ENCODE measurements at regions not wholly inside any gene's neighbourhood (a gene's known extent, or its start where the extent isn't known, plus 50 kb on each side); places are given as distances from the start of the nearest gene placed in this dataset.

GRCh38 chr6:3620937-3621336 lies 130.6 kb downstream of the PXDC1 start:
- TF ChIP-seq CTCF (conservative IDR thresholded peaks at IDR 0.05; ENCODE audit: control insufficient read depth, insufficient read depth, low read depth, low read length) = no peak
- DNase-seq (ENCODE audit: low read depth) = no peak
- H3K4me3 ChIP-seq (ENCODE audit: control insufficient read depth, low read depth, low read length) = no peak overlapping the region

GRCh38 chr6:3620389-3620788 lies 131.1 kb downstream of the PXDC1 start:
- DNase-seq (ENCODE audit: low read depth) = no peak
- no peak overlapping the region for H3K4me3 ChIP-seq (ENCODE audit: control insufficient read depth, low read depth, low read length)
- no peak for TF ChIP-seq CTCF (conservative IDR thresholded peaks at IDR 0.05; ENCODE audit: control insufficient read depth, insufficient read depth, low read depth, low read length)

GRCh38 chr6:3619800-3620199 lies 131.7 kb downstream of the PXDC1 start:
- no peak for TF ChIP-seq CTCF (conservative IDR thresholded peaks at IDR 0.05; ENCODE audit: control insufficient read depth, insufficient read depth, low read depth, low read length)

GRCh38 chr6:3619201-3619600 lies 132.3 kb downstream of the PXDC1 start:
- no peak for TF ChIP-seq CTCF (conservative IDR thresholded peaks at IDR 0.05; ENCODE audit: control insufficient read depth, insufficient read depth, low read depth, low read length)
- no peak for DNase-seq (ENCODE audit: low read depth)
- H3K4me3 ChIP-seq (ENCODE audit: control insufficient read depth, low read depth, low read length) = no peak overlapping the region

More at GRCh38 chr6:3619800-3620199, 131.7 kb downstream of the PXDC1 start:
- H3K4me3 ChIP-seq (ENCODE audit: control insufficient read depth, low read depth, low read length) = no peak overlapping the region
- no peak for DNase-seq (ENCODE audit: low read depth)

- no peak for DNase-seq (ENCODE audit: low read depth)
- TF ChIP-seq CTCF (conservative IDR thresholded peaks at IDR 0.05; ENCODE audit: control insufficient read depth, insufficient read depth, low read depth, low read length) = no peak
Measured at GRCh38 chr6:3618642-3619041, 132.9 kb downstream of the PXDC1 start.

GRCh38 chr6:3617681-3618311 lies 133.7 kb downstream of the PXDC1 start:
- DNase-seq (ENCODE audit: low read depth) = no peak
- no peak for TF ChIP-seq CTCF (conservative IDR thresholded peaks at IDR 0.05; ENCODE audit: control insufficient read depth, insufficient read depth, low read depth, low read length)
- H3K4me3 ChIP-seq (ENCODE audit: control insufficient read depth, low read depth, low read length) = no peak overlapping the region

More at GRCh38 chr6:3618642-3619041, 132.9 kb downstream of the PXDC1 start:
- no peak overlapping the region for H3K4me3 ChIP-seq (ENCODE audit: control insufficient read depth, low read depth, low read length)

Measured in fibroblast of mammary gland (primary cell).